Mucosa of stomach (tissue), 1 donor: ENCODE measurements at regions not wholly inside any gene's neighbourhood (a gene's known extent, or its start where the extent isn't known, plus 50 kb on each side); places are given as distances from the start of the nearest gene placed in this dataset.

Experiments used
- H3K27me3 ChIP-seq: one replicate; pipeline ENCODE4 v1.7.0; 2013; ENCODE audit warnings: mild to moderate bottlenecking, low read length; ENCODE audit not compliant: control insufficient read depth, insufficient read depth
- H3K36me3 ChIP-seq: one replicate; pipeline ENCODE4 v1.7.0; 2013; ENCODE audit warnings: low read length; ENCODE audit not compliant: control insufficient read depth, insufficient read depth
- H3K4me1 ChIP-seq: one replicate; pipeline ENCODE4 v1.7.0; 2013; ENCODE audit warnings: mild to moderate bottlenecking, low read length; ENCODE audit not compliant: control insufficient read depth, insufficient read depth
- H3K4me3 ChIP-seq: one replicate; pipeline ENCODE4 v1.7.0; 2013; ENCODE audit warnings: low read length
- H3K9ac ChIP-seq: one replicate; pipeline ENCODE4 v1.7.0; 2013; ENCODE audit warnings: mild to moderate bottlenecking, low read length, moderate library complexity
- H3K9me3 ChIP-seq: one replicate; pipeline ENCODE4 v1.7.0; 2013; ENCODE audit warnings: mild to moderate bottlenecking, low read length, moderate library complexity; ENCODE audit not compliant: control insufficient read depth
- donor health status: Pancreatic carcinoma.

DNA sequence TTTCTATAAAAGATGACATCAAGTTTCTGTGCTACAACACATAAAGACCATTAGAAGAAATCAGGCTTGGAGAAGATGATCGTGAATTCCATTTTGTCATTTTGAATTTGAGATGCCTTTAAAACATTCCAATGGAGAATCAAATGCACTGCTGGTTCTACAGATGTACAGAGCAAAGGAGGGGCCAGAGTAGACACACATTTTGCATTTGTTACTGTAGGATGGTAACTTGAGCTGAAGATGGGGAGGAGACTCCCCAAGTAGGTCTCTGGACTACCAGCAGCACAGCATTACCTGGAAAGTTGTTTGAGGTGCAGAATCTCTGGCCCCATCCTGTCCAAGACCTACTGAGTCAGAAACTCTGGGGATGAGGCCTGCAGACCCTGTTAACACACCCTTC is 121.6 kb upstream of the RALGAPA2 start:
- H3K9ac ChIP-seq, result no peak overlapping the region
- no peaks in the 10 kb centered on the region for H3K9me3 ChIP-seq
- no peaks in the 10 kb centered on the region for H3K36me3 ChIP-seq
- peaks cover 9% of the 10 kb centered on the region for H3K27me3 ChIP-seq
- peaks cover 5% of the 10 kb centered on the region for H3K4me1 ChIP-seq
- no peak overlapping the region for H3K4me3 ChIP-seq

DNA sequence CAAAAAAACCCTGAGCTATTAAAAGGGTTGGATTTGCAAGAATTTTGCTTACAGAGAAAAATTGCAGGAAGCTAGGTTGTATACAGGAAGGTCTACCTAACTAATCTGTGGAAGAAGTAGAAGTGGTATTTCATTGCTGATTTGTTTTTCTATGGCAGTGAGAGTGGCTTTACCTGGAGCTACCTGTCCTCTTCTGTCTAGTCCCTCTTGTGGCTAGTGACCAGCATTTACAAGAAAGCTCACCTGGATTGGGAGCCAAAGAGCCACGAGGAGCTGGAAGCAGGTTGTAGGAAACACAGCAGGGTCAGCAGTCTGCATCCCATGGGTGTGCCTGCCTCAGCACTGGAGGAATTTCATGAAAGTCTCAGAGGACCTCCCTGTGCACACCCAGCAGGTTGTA is 120.3 kb upstream of the RALGAPA2 start:
- H3K36me3 ChIP-seq, result no peaks in the 10 kb centered on the region
- no peaks in the 10 kb centered on the region for H3K9me3 ChIP-seq
- H3K27me3 ChIP-seq, result peaks cover 9% of the 10 kb centered on the region
- peaks cover 3% of the 10 kb centered on the region for H3K4me1 ChIP-seq
- no peak overlapping the region for H3K4me3 ChIP-seq
- no peak overlapping the region for H3K9ac ChIP-seq

DNA sequence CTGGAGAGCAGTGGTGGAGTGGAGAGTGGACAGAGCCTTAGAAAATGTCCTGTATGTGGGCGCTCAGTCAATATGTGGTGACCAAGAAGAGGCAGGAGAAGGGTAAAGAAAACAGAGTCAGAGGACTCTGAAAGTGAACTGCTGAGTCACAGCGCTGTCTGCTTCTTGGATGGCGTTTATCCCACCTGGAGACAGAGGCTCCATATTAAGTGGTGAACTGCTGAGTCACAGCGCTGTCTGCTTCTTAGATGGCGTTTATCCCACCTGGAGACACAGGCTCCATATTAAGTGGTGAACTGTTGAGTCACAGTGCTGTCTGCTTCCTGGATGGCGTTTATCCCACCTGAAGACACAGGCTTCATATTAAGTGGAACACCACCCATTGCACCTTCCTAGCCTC is 119.3 kb upstream of the RALGAPA2 start:
- no peaks in the 10 kb centered on the region for H3K36me3 ChIP-seq
- H3K4me1 ChIP-seq, result no peaks in the 10 kb centered on the region
- no peak overlapping the region for H3K4me3 ChIP-seq
- peaks cover 7% of the 10 kb centered on the region for H3K27me3 ChIP-seq
- no peak overlapping the region for H3K9ac ChIP-seq
- H3K9me3 ChIP-seq, result no peaks in the 10 kb centered on the region

DNA sequence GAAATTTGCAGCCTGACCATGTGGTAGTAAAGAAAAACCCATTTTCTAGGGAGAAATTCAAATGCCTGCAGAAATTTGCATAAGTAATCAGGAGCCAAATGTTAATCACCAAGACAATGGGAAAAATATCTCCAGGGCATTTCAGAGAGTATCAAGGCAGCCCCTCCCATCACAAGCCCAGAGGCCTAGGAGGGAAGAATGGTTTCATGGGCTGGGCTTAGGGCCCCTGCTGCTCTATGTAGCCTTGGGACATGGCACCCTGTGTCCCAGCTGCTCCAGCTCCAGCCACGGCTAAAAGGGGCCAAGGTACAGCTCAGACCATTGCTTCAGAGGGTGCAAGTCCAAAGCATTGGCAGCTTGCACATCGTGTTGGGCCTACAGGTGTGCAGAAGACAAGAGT is 117.2 kb upstream of the RALGAPA2 start:
- H3K36me3 ChIP-seq, result no peaks in the 10 kb centered on the region
- no peaks in the 10 kb centered on the region for H3K4me1 ChIP-seq
- H3K9ac ChIP-seq, result no peak overlapping the region
- H3K27me3 ChIP-seq, result peaks cover 2% of the 10 kb centered on the region
- no peak overlapping the region for H3K4me3 ChIP-seq
- H3K9me3 ChIP-seq, result no peaks in the 10 kb centered on the region

DNA sequence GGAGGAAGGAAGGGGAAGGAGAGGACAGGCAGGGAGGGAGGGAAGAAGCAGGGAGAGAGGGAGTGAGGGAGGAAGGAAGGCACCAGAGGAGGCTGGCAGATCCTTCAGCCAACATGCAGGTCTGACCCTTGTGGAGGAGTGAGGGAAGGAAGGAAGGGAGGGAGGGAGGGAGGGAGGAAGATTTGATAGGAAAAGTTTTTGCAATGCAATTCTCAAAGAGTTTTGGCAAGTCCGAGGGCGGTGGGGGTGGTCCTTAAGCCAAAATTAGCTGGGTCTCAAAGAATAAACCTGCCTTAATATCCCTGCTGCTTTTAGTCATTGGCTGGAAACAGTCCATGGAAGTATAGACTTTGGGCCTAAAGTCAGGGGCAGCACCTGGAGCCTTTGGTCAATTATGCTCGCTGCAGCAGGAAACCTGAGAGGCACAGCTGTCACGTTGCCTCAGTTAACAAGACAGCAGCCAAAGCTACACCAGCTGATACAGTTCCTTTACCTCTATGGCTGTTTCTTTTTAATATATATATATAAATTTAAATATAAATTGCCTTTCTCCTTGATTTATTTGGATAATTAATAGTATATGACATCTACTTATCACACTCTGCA is 115.7 kb upstream of the RALGAPA2 start:
- H3K9ac ChIP-seq, result no peak overlapping the region
- H3K36me3 ChIP-seq, result no peaks in the 10 kb centered on the region
- peaks cover 4% of the 10 kb centered on the region for H3K27me3 ChIP-seq
- no peaks in the 10 kb centered on the region for H3K4me1 ChIP-seq
- no peak overlapping the region for H3K4me3 ChIP-seq
- no peaks in the 10 kb centered on the region for H3K9me3 ChIP-seq

DNA sequence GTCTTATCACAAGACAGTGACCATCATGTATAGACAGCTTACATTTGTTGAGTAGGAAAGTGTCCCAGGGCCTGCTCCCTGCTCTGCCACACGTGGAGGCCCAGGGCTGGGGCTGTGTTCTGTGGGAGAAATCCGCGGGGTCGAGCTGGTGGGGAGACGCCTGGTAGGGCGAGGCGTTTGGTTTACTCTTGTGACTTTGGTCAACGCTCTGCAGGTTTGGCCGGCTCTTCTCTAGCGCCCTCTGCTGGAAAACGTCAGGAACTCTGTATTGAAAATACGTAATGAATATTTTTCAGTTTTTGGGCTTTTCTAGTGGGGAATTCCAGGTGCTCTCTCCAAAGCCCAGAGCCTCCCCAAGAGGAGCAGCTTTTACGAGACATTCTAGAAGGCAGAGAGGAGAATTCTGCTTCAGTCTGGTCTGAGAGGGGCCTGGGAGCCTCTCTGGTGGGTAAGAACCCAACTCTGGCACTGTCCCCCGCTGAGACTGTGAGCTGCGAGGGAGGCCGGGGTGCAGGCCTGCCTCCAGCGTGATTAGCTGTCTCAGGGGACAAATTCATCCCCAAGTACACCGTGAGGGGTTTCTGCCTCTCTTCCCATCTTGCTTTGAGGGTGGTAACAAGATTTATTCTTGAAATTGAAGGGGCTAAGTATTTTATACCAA is 112.6 kb upstream of the RALGAPA2 start:
- H3K36me3 ChIP-seq, result no peaks in the 10 kb centered on the region
- no peaks in the 10 kb centered on the region for H3K4me1 ChIP-seq
- H3K27me3 ChIP-seq, result peaks cover 16% of the 10 kb centered on the region
- no peak overlapping the region for H3K9ac ChIP-seq
- H3K4me3 ChIP-seq, result no peak overlapping the region
- H3K9me3 ChIP-seq, result no peaks in the 10 kb centered on the region

DNA sequence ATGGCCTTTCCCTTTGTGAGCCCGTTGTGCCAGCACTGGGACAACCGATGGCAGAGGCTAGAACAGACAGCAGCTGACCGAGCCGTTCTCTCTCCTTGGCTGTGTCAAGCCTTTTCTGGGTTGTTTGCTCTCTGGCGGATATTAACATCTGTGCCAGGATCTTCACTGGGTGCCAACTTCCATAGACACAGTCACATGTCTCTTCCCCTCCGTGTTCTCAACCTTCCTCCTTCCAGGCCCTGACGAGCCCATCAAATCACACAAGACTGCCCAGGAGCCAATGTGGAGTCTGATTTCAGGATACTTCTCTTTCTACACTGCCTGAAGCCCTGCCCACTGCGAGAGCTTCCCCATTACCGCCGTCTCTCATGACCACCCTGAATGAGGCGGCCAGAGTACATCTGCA is 111.0 kb upstream of the RALGAPA2 start:
- H3K9me3 ChIP-seq, result no peaks in the 10 kb centered on the region
- no peak overlapping the region for H3K9ac ChIP-seq
- H3K27me3 ChIP-seq, result peaks cover 16% of the 10 kb centered on the region
- H3K4me3 ChIP-seq, result no peak overlapping the region
- no peaks in the 10 kb centered on the region for H3K36me3 ChIP-seq
- H3K4me1 ChIP-seq, result no peaks in the 10 kb centered on the region

DNA sequence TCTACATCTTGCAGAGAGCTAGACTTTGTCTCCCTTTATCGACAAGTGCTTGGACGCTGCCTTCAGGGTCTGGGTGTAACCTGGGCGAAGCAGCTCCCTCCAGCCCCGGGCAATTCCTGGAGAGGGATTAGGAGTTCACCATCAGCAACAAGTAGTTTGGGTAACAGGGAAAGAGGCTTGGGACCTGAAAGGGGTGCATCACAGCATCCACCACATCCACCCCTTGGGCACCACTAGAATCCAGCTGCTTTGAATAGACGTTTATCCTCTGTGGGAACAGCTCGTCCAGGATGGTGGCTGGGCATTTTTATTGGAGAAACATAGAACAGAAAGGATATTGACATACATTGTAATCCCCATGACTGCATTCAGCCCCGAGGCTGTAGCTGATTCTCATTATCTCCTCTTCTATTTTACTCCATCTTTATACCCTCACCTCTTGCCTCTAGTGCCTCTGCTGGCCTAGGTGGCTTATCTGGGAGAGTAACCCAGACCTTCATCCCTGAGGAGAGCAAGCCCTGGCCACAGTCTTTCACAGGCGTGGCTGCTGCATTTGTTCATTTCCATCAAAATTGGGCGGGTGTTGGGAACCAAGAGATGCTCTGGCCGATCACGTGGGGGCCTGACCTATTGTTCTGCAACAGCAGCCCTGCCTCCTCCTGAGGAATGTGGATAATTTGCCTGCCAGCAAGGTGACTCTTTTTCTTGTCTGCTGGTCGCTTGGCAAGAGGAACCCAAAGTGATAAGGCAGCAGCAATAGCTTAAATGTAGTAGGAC is 109.2 kb upstream of the RALGAPA2 start:
- Histone ChIP-seq H3K9me3 (no peaks in the 10 kb centered on the region), H3K4me1 (no peaks in the 10 kb centered on the region), H3K9ac (no peak overlapping the region), H3K36me3 (no peaks in the 10 kb centered on the region), H3K27me3 (peaks cover 16% of the 10 kb centered on the region), H3K4me3 (no peak overlapping the region)

DNA sequence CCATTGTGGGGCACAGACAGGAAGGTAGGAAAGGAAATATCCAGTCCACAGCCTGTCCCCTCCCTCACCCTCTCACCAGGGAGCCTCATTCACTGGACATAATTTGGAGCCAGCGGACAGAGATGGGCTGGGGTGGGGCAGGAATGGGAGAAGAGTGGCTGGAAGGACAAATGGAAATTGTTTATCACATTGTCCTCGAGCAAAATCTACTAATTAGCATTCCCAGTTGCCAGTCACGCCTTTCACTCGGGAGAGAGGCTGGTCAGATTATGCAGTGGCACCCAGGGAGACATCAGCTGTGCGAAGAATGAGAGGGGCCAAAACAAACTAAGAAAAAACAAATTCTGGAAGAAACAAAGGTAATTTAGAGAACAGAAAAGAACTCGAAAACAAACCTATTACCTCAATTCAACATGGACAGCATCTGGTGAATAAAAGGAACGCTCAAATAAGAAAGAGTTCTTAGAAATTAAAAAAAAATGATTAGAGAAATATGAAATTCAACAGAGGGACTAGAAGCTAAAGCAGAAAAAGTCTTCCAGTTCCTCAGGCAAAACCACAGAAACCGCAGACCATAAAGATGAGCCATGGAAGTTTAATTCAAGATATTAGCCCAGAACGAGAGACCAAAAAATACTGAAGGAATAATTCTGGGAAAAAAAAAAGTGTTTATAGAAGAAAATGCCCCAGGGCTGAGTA is 108.5 kb upstream of the RALGAPA2 start:
- H3K4me3 ChIP-seq, result no peak overlapping the region
- no peaks in the 10 kb centered on the region for H3K9me3 ChIP-seq
- H3K4me1 ChIP-seq, result no peaks in the 10 kb centered on the region
- H3K9ac ChIP-seq, result no peak overlapping the region
- H3K27me3 ChIP-seq, result peaks cover 16% of the 10 kb centered on the region
- no peaks in the 10 kb centered on the region for H3K36me3 ChIP-seq

DNA sequence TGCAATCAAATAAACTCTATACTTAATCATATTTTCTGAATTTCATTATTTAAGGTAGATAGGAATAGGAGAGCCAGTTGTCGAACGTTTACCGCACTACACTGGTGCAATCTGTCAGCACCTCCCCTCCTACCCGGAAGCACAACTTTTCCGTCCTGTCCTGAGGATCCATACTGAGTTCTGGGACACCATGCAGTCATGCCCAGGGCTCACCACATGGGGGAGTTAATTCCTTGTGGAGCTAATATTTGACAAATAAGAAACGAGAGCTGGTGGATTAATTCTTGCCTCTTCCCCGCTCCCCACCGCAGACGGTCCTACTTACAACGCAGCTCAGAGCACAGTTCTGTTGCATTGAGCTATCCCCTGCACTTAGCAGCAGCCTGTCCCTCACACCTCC is 107.7 kb upstream of the RALGAPA2 start:
- H3K4me3 ChIP-seq, result no peak overlapping the region
- no peak overlapping the region for H3K9ac ChIP-seq
- H3K36me3 ChIP-seq, result no peaks in the 10 kb centered on the region
- no peaks in the 10 kb centered on the region for H3K9me3 ChIP-seq
- peaks cover 16% of the 10 kb centered on the region for H3K27me3 ChIP-seq
- no peaks in the 10 kb centered on the region for H3K4me1 ChIP-seq

DNA sequence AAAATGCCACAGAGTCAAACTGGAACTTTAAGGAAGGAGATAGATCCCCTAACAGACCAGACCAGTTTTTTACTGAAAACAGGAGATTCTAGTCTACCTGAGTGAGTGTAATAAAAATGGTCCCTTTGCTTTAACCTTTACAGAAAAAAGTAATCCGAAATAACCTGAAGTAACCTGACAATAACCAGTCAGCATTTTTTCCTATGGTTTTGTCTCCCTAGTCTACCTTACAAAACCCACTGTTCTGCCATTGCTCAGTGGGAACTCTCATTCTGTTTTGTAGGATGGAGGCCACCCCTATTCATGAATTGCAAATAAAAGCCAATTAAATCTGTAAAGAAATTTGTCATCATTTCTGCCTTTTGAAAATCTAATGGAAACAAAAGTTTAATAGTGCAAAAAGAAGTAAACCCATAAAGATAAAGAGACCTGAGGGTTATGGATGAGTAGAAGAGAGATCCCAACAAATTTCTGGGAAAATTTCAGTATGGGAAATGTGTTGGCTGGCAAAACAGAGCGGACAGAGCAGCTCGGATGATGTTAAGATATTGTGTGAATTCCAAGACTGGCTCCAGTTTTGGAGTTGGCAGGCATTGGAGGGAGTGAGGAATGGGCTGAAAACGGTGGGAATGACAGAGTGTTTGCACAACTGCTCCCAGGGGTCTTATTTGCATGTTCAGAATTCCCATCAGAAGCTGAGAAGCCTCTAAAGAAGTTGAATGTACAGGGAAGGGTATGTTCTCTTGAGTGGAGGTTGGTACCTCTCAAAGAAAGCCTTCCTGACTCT is 104.7 kb upstream of the RALGAPA2 start:
- Histone ChIP-seq H3K27me3 (peaks cover 9% of the 10 kb centered on the region), H3K9me3 (no peaks in the 10 kb centered on the region), H3K4me1 (no peaks in the 10 kb centered on the region), H3K9ac (no peak overlapping the region), H3K4me3 (no peak overlapping the region), H3K36me3 (no peaks in the 10 kb centered on the region)
